SK-N-SH (cell line): ENCODE measurements at regions not wholly inside any gene's neighbourhood (a gene's known extent, or its start where the extent isn't known, plus 50 kb on each side); places are given as distances from the start of the nearest gene placed in this dataset.

ENCODE experiments used
- CTCF ChIA-PET: fragments of 300-600, 350-600 bp; formaldehyde crosslinking; extraction: SDS; loops from one replicate; lab custom pipeline; 2021; lab: Yijun Ruan, JAX
- POLR2A ChIA-PET: fragments of 350-600 bp; sonication (Branson Sonifier 250); formaldehyde crosslinking; extraction: SDS; loops from one replicate; lab custom pipeline; 2020; ENCODE audit warnings: antibody characterized with exemption, inconsistent platforms; lab: Yijun Ruan, JAX
- DNase-seq: peaks from one replicate; pipeline ENCODE4 v3.0.0; 2012
- H2AFZ ChIP-seq: fragments of 200-600 bp; sonication (generic); 2 replicates; pipeline ENCODE4 v1.8.1; 2016; ENCODE audit warnings: antibody characterized with exemption, mild to moderate bottlenecking, low read depth
- H3F3A ChIP-seq: fragments of 200-600 bp; sonication (generic); replicated peaks from 2 replicates; pipeline ENCODE3; 2016; ENCODE audit warnings: antibody characterized with exemption, mild to moderate bottlenecking; ENCODE audit not compliant: insufficient read depth
- H3K27ac ChIP-seq, 2 experiments: fragments of 200-500 bp in 1 of 2; fragments of 200-600 bp in 1 of 2; sonication (Bioruptor generic) in 1 of 2; sonication (generic), shearing (Covaris generic) in 1 of 2; 2 replicates each; pipeline versions ENCODE4 v1.5.1 to v1.6.1; 2014 to 2016; ENCODE audit warnings: low read depth in 2 of 2, inconsistent platforms in 1 of 2, low read length in 1 of 2, mild to moderate bottlenecking in 1 of 2, mixed read lengths in 1 of 2
- H3K27me3 ChIP-seq: fragments of 200-600 bp; sonication (generic), shearing (Covaris generic); 2 replicates; pipeline ENCODE4 v1.6.1; 2016; ENCODE audit warnings: mixed run types; ENCODE audit not compliant: insufficient read depth
- H3K36me3 ChIP-seq, 2 experiments: fragments of 200-500 bp in 1 of 2; fragments of 200-600 bp in 1 of 2; sonication (Bioruptor generic) in 1 of 2; sonication (generic) in 1 of 2; replicated peaks in 1 of 2; 2 replicates each; pipeline versions ENCODE3 to v1.5.1; 2014 to 2016; ENCODE audit warnings: low read length in 1 of 2, mild to moderate bottlenecking in 1 of 2; ENCODE audit not compliant: insufficient read depth in 2 of 2, control insufficient read depth in 1 of 2
- H3K4me1 ChIP-seq, 2 experiments: fragments of 200-500 bp in 1 of 2; fragments of 200-600 bp in 1 of 2; sonication (Bioruptor generic) in 1 of 2; sonication (generic), shearing (Covaris generic) in 1 of 2; 2 replicates each; pipeline versions ENCODE4 v1.5.1 to v1.6.1; 2014 to 2016; ENCODE audit warnings: low read depth in 1 of 2, low read length in 1 of 2, mixed run types in 1 of 2; ENCODE audit not compliant: insufficient read depth in 2 of 2, control insufficient read depth in 1 of 2
- H3K4me2 ChIP-seq: fragments of 200-600 bp; sonication (generic), shearing (Covaris generic); 2 replicates; pipeline ENCODE4 v1.6.1; 2017; ENCODE audit warnings: mixed run types
- H3K4me3 ChIP-seq, 2 experiments: fragments of 200-500 bp in 1 of 2; fragments of 200-600 bp in 1 of 2; sonication (Bioruptor generic) in 1 of 2; sonication (generic), shearing (Covaris generic) in 1 of 2; 2 replicates each; pipeline versions ENCODE4 v1.5.1 to v1.8.1; 2014 to 2016; ENCODE audit warnings: low read depth in 2 of 2, inconsistent platforms in 1 of 2, low read length in 1 of 2, mild to moderate bottlenecking in 1 of 2, mixed read lengths in 1 of 2, moderate library complexity in 1 of 2
- H3K79me2 ChIP-seq: fragments of 200-600 bp; sonication (generic); 2 replicates; pipeline ENCODE4 v1.8.1; 2017; ENCODE audit warnings: mild to moderate bottlenecking; ENCODE audit not compliant: insufficient read depth
- H3K9ac ChIP-seq: fragments of 200-600 bp; sonication (generic); 2 replicates; pipeline ENCODE4 v1.6.1; 2017; ENCODE audit warnings: mixed run types
- H3K9me2 ChIP-seq: fragments of 200-600 bp; sonication (generic); 2 replicates; pipeline ENCODE4 v1.6.1; 2017; ENCODE audit warnings: mixed run types
- H3K9me3 ChIP-seq: fragments of 200-600 bp; sonication (generic); 2 replicates; pipeline ENCODE4 v1.6.1; 2017; ENCODE audit warnings: mixed run types, mild to moderate bottlenecking, moderate library complexity
- H4K20me1 ChIP-seq: fragments of 200-600 bp; sonication (generic); 2 replicates; pipeline ENCODE4 v1.6.1; 2017; ENCODE audit warnings: mild to moderate bottlenecking, mixed run types; ENCODE audit not compliant: insufficient read depth
- CTCF ChIP-seq: fragments of 200-600 bp; sonication (generic); IDR thresholded peaks from 2 replicates; pipeline ENCODE4 v1.6.1; 2017; ENCODE audit warnings: antibody characterized with exemption, mild to moderate bottlenecking, moderate library complexity
- ELF1 ChIP-seq: IDR thresholded peaks from 2 replicates; pipeline ENCODE4 v1.4.0; 2012
- FOXJ3 ChIP-seq: sonication (generic); formaldehyde crosslinking; IDR thresholded peaks from 2 replicates; pipeline ENCODE4 v1.5.1; 2020; ENCODE audit warnings: mild to moderate bottlenecking, missing genetic modification reagents
- GABPA ChIP-seq: IDR thresholded peaks from 2 replicates; pipeline ENCODE4 v1.4.0; 2012; ENCODE audit warnings: low read depth, mild to moderate bottlenecking
- IRF3 ChIP-seq: fragments of 150-350 bp; IDR thresholded peaks from 2 replicates; pipeline ENCODE4 v1.6.1; 2016; ENCODE audit warnings: mild to moderate bottlenecking, low read depth, low read length
- JUND ChIP-seq: IDR thresholded peaks from 2 replicates; pipeline ENCODE4 v1.4.0; 2012
- MXI1 ChIP-seq: IDR thresholded peaks from 2 replicates; pipeline ENCODE4 v1.6.1; 2012; ENCODE audit warnings: mild to moderate bottlenecking, low read depth, low read length, improper control_type of control experiment
- RAD21 ChIP-seq: IDR thresholded peaks from 2 replicates; pipeline ENCODE4 v1.6.1; 2012; ENCODE audit warnings: mild to moderate bottlenecking, low read length
- RCOR1 ChIP-seq: fragments of 150-350 bp; IDR thresholded peaks from 2 replicates; pipeline ENCODE4 v1.6.1; 2017; ENCODE audit warnings: antibody characterized with exemption, low read length
- SMC3 ChIP-seq: IDR thresholded peaks from 2 replicates; pipeline ENCODE4 v1.6.1; 2012; ENCODE audit warnings: low read depth, low read length, improper control_type of control experiment
- TEAD4 ChIP-seq: IDR thresholded peaks from 2 replicates; pipeline ENCODE4 v1.4.0; 2012; ENCODE audit warnings: mild to moderate bottlenecking, borderline replicate concordance; ENCODE audit not compliant: insufficient read depth
- USF2 ChIP-seq: fragments of 150-350 bp; IDR thresholded peaks from 2 replicates; pipeline ENCODE4 v1.6.1; 2017; ENCODE audit warnings: antibody characterized with exemption, low read length, low read depth, borderline replicate concordance
- ZBTB33 ChIP-seq: IDR thresholded peaks from 2 replicates; pipeline ENCODE4 v1.4.0; 2012; ENCODE audit warnings: low read depth, borderline replicate concordance
- WGBS: methylation state at CpG from one replicate; pipeline ENCODE4 v1.1.6; 2017; ENCODE audit warnings: low lambda C conversion rate; 5-methylcytosine and 5-hydroxymethylcytosine counted together

- Histone ChIP-seq H3K27me3 (no peaks in the 10 kb centered on the region; the same call in 1 of the 2 replicates), H3K4me3 (no peak overlapping the region; a peak in 1 of 4 replicates), H3K27ac (no peak overlapping the region), H3K9me3 (no peaks in the 10 kb centered on the region), H3K4me2 (no peak overlapping the region), H3K36me3 (no peaks in the 10 kb centered on the region), H3K4me1 (no peaks in the 10 kb centered on the region), H3K79me2 (no peaks in the 10 kb centered on the region), H3K9ac (no peak overlapping the region), H3K9me2 (no peaks in the 10 kb centered on the region), H4K20me1 (no peaks in the 10 kb centered on the region), H3F3A (no peaks in the 10 kb centered on the region), H2AFZ (no peak overlapping the region)
- CTCF ChIA-PET = interaction anchor here (1.4 to 2.0 kb wide), 2 partner anchors 20 to 108 kb away, joined by 3 to 5 read pairs; no protein-coding TSS in a partner anchor
- POLR2A ChIA-PET = no interaction called here
- peak; percentile 34 for DNase-seq
- WGBS = 3% methylated on average over 6 of the region's 6 CpGs
- no peak for TF ChIP-seq USF2
- no peak for TF ChIP-seq ZBTB33
- TF ChIP-seq JUND = no peak
- no peak for TF ChIP-seq MXI1
- no peak for TF ChIP-seq FOXJ3
- no peak for TF ChIP-seq GABPA
- no peak for TF ChIP-seq IRF3
- peak; percentile 82 for TF ChIP-seq CTCF
- no peak for TF ChIP-seq RCOR1
- no peak for TF ChIP-seq ELF1
- peak; percentile 73 for TF ChIP-seq RAD21
- TF ChIP-seq SMC3 = peak; percentile 37; the same call in 1 of the 2 replicates
- no peak for TF ChIP-seq TEAD4
Measured at GRCh38 chr6:138001750-138002349, 105.4 kb downstream of the PERP start.
